Adrenal gland (tissue), 5 donors: ENCODE measurements at regions not wholly inside any gene's neighbourhood (a gene's known extent, or its start where the extent isn't known, plus 50 kb on each side); places are given as distances from the start of the nearest gene placed in this dataset.

Experiments
- CTCF ChIP-seq, 6 experiments: fragments of 450-650 bp in 4 of 6; fragments of 200-600 bp in 2 of 6; sonication (generic) in 1 of 6; IDR thresholded peaks; 1 replicate in 5 of 6; 2 replicates in 1 of 6; pipeline versions ENCODE4 v1.5.1 to v1.8.0; 2016 to 2021; ENCODE audit warnings: antibody characterized with exemption in 6 of 6, mild to moderate bottlenecking in 2 of 6, moderate library complexity in 1 of 6
- POLR2A ChIP-seq, 2 donors: fragments of 450-650 bp; IDR thresholded peaks; one replicate each; pipeline ENCODE4 v1.6.1; 2017; ENCODE audit warnings: antibody characterized with exemption in 2 of 2, mild to moderate bottlenecking in 2 of 2, moderate library complexity in 1 of 2
- donor health status: DM: no; HTN: no; CAD: no.

GRCh38 chr2:150208689-150209088, 278.8 kb downstream of the RND3 start:
- no peak for TF ChIP-seq CTCF (IDR thresholded peaks at IDR 0.05)
- TF ChIP-seq POLR2A (IDR thresholded peaks at IDR 0.05): no peak
